SH-SY5Y (cell line): ENCODE measurements at regions not wholly inside any gene's neighbourhood (a gene's known extent, or its start where the extent isn't known, plus 50 kb on each side); places are given as distances from the start of the nearest gene placed in this dataset.

Experiments used
- GATA2 ChIP-seq: IDR thresholded peaks from 2 replicates; pipeline ENCODE4 v1.6.1; 2011; ENCODE audit warnings: mild to moderate bottlenecking, low read depth, low read length
- GATA3 ChIP-seq: IDR thresholded peaks from 2 replicates; pipeline ENCODE4 v1.6.1; 2011; ENCODE audit warnings: low read depth, mild to moderate bottlenecking, low read length, moderate library complexity

GRCh38 chr17:68661265-68662036 is 60.3 kb upstream of the FAM20A start:
- TF ChIP-seq GATA2 (no peak), GATA3 (no peak)
